HG03354 (cell line): ENCODE measurements at regions not wholly inside any gene's neighbourhood (a gene's known extent, or its start where the extent isn't known, plus 50 kb on each side); places are given as distances from the start of the nearest gene placed in this dataset.
A peak's percentile ranks its signal among the peaks of the same experiment; 100 is the strongest.

ENCODE experiments used
- ATAC-seq: cut with Tn5 transposase; IDR thresholded peaks from one replicate; pipeline ENCODE4 v1.9.1; 2021; ENCODE audit warnings: mild to moderate bottlenecking; ENCODE audit not compliant: unreplicated experiment, poor library complexity, severe bottlenecking

DNA sequence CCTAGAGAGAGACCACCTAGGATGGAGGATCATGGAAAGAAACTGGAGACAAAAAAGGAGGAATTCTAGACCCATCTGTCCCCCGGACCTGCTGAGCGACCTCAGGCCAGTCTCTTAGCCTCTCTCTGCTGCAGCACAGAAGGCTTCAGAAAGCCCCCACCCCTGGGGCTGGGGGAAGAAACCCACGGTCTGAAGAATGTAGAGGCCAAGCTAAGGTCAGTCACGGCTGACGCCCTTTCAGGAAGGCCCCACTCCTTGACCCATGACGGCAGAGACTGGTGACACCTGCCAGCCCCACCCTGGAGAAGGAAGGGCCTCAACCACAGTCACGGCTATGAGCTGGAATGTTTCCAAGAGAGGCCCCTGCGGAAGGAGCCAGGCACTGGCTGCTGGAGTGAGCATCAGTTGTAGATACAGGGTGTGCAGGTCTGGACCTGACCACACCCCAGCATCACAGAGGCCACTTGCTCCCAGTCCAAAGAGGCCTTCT, 120.5 kb upstream of the BOD1 start:
- ATAC-seq, result peak; percentile 76

DNA sequence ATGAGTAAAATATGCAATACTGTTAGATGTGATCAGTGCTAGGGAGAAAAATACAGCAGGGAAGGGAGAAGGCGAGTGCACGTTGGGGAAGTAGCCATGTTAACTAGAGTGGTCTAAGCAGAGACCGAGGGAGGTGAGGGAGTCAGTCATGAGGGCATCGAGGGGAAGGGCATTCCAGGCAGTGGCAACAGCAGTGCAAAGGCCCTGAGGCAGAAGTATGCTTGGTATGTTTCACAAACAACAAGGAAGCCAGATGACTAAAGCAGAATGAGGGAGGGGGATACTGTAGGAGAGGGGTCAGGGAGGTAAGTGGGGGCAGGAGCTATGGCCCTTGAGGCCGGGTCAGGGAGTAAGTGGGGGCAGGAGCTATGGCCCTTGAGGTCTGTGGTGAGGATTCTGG, 123.3 kb upstream of the BOD1 start:
- no peak for ATAC-seq

DNA sequence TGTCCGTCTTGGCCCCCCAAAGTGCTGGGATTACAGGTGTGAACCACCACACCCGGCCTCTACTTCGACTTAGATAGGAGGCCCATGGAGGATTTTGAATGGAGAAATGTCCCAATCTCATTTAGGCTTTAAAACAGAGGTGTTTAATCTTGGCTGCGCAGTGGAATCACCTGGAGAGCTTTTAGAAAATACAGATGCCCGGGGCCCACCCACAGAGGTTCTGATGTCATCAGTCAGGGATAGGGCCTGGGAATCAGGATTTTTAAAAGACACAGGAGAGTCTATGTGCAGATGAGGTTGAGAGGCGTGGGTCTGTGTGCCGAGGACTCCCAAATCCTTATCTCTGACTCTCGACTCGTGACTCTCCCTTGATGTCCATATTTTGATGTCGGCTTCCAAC, 124.0 kb upstream of the BOD1 start:
- ATAC-seq, result no peak

DNA sequence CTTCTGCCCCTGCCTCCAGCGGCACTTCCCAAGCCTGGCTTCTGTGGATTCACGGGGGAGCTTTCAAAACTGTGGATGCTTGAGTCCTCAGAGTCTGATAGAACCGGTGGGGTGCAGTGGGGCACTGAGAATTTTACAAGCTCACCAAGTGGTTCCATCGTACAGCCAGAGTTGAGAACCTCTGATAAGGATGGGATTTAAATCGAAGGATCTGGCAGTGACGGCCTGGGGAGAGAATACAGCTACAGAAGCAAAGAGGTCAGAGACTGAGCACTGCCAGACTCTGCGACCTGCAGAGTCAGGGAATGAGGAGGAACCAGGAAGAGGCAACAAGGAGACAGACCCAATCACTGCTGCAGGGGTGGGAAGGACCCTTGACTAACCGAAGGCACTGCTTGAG, 124.6 kb upstream of the BOD1 start:
- no peak for ATAC-seq

DNA sequence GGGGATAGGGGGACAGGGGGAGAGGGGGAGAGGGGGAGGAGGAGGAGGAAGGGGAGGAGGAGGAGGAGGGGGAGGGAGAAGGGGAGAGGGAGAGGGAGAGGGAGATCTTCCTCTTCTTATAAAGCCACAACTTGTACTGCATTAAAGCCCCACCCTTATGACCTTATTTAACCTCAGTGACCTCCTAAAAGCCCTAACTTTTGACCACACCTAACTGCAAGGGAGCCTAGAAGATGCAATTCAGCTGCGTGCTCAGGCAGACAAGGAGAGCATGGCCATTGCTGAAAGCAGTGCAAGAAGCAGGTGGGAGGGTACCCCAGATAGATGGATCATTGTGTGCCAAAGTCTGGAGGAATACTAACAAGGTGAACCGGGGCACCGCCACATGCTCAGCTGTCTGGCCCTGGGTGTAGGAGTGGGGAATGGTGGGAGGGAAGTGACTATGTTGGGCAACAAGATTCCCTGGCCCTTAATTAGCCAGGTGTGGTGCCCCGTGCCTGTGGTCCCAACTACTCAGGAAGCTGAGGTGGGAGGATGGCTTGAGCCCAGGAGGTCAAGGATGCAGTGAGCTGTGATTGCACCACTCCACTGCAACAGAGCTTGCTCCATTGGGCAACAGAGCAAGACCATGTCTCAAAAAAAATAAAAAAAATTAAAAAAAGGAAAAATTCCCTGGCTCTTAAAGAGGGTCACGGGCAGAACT, 125.4 kb upstream of the BOD1 start:
- ATAC-seq, result peak; percentile 2

DNA sequence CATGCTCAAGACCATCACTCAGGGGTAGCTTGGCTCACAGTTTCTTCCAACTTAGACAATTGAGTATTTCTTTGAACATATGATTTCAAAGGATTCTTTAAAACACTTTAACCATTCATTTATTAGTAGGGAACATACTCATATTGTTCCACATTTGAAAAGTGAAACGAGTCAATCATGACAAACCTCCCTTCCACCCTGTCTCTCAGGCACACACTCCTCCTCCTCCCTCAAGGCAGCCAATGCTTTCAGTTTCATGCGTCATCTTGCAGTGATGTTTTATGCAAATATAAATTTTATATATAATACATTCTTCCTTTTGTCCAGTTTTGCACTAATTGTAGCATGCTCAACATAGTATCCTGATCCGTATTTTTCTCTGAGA, 126.0 kb upstream of the BOD1 start:
- peak; percentile 82 for ATAC-seq

DNA sequence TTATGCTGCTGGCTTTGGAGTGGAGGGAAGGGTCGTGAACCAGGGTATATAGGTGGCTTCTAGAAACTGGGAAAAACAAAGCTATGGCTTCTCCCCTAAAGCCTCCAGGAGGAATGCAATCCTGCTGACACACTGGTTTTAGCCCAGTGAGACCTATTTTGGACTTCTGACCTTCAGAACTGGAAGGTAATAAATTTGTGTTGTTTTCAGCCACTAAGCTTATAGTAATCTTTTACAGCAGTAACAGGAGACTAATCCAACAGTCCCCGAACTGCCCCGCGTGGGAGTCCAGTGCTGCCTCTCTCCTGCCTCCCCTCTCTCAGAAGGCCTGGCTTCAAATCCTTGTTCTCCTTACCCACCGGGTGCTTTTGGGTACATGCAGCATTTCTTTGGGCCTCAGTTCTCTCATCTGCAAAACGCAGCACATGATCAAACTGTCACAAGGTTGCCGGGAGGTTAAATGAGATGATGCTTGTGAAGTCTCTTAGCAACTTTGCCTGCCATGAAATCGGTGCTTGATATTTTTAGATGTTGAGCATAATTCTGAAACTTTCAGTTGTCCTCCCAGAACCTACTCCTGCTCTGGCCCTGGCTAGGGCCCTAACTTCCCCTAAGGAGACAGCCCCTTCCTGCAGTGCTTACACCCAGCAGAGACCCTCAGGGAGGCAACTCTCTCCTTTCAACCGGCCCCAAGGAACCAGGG, 127.3 kb upstream of the BOD1 start:
- peak; percentile 34 for ATAC-seq

DNA sequence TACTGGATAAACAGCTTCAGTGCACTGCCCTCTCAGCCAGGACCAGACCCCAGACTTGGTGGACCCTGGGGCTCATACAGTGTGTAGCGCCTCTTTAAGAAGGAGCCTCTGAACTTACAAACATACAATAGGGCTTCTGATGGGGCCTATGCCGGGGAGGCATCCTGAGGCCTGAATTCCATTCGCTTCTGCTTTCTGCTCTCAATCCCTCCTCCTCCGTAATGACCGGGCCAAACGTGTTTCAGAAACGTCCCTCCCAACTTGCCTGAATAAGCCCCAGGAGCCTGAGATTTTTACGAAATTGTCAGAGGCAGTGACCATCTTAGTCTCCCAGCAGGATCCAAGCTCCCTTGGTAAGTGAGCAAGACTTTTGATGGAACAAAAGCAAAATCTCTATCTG, 128.1 kb upstream of the BOD1 start:
- no peak for ATAC-seq

DNA sequence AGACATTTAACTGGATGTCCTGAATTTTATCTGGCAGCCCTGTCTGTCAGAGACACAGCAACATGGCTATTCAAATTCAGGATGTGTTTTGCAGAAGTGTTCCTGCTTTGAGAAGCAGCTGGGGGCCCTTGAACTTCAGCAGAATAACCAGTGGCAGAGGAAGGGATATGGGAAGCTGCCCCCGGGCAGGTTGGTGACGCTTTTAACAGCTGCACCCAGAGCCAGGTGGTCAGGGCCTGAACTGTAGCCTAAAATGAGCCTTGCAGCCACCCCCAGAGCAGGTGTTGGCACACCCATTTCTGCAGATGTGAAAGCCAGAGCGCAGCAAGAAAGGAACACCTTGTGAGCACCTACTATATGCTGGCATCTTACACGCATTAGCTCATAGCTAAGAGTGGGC, 128.7 kb upstream of the BOD1 start:
- peak; percentile 61 for ATAC-seq

DNA sequence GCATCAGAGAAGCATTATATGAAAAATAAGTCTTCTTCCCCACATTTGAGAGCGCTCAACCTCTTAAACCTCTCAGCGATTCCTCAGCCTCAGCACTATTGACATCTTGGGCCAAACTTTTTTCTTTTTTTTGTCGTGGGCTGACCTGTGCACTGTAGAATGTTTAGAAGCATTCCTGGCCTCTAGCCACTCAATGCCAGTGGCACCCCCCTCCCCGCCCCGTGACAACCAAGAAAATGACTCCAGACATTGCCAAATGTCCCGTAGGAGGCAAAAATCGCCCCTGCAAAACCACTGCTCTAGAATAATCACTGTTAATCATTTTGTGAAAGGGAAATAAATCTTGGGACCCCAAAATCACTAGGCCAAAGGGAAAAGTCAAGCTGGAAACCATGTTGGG, 129.1 kb upstream of the BOD1 start:
- no peak for ATAC-seq

DNA sequence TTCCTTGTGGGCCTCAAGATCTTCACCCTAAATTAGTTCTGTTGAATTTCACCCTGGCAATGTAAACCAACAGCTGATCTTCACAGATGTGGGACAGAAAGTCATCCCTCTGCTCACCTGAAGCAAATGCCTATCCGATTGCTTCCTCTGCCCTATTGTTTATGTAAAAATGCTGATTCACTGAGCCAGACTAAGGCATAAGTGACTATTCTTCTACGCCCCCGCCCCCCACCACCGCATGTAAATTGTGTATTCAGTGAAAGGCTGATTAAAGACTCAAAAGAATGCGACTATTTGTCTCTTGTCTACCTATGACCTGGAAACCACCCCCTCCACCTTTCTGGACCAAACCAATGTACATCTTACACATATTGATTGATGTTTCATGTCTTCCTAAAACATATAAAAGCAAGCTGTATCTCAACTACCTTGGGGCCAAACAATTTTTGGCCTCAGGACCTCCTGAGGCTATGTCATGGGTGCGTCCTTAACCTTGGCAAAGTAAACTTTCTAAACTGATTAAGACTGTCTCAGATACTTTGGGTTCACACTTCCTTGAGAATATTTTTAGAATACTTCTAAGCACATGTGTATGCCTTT, 129.7 kb upstream of the BOD1 start:
- no peak for ATAC-seq

DNA sequence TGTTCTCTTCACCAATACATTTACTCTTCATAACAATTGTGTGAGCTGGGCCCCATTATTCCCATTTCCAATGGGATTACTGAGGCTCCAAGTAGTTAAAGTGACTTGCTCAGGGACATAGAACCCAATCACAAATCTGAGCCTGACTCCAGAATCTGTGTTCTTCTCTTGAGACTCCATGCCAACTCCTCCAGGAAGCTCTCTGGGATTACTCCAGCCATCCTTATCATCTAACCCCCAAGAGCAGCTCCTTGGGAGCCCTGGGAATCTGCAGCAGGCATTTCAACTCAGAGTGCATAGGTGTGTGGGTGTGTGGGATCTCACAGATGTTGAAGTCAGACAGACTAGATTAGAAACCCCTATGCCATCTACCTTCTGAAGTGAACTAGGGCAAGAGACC, 131.4 kb upstream of the BOD1 start:
- ATAC-seq, result no peak

DNA sequence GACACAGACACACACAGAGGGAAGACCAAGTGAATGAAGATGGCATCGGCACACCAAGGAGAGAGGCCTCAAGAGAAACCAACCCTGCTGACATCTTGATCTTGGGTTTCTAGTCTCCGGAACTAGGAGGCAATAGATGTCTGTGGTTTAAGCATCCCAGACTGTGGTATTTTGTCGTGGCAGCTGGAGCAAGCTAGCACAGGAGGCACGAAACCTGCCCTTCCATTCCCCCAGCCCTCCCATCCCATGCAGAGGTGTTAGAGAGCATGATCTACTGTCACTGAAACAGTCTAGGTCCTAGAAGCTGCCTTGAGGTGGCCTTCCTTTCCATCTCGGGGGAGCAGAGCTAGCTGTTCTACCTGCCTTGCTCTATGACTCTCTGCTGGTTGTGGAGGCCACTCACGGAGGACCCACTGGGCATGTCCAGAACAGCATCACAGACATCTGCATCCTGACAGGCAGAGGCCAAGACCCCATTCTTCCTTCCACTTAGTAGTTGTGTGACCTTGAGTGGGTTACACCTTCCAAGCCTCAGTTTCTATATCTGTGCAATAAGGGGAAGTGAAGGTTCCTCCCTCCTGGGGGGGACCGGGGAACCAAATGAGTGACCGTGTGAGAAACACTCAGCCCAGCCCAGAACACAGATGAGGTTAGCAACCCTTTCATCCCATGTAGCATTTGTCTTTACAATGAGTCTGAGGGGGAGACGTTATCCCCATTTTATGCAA, 134.3 kb upstream of the BOD1 start:
- ATAC-seq, result no peak

DNA sequence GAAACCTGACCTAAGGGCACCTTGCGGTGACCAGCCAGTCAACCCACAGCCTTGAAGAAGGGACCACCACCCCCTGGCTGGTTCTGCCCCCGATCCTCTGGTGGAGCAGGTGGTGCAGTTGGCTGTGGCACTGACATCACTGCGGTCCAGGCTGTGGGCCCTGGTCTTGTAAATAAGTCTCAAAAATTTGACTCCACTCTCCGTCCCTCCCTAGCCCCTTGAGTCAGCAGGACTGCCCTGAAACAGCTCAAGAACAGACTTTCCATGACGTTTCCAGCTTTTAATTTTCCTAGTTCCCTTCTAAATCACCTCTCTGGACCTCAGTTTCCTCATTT, 134.8 kb upstream of the BOD1 start:
- no peak for ATAC-seq

DNA sequence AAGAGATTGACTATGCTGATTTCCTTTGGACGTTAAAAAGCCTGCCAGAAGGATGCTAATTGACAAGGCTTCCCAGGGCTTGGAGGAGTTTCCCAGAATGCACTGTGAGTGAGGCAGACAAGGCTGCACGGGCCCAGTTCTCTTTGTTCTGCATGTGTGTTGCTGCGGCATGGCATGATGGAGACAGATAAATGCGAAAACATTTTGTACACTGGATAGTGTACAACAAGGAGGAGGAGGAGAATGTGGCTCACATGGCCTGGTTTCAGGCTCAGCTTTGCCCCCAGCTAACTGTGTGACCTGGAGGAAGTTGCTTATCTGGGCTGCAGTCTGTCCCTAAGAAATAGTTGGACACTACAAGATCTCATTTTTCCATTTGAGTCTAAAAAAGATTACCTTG, 135.5 kb upstream of the CPEB4 start:
- ATAC-seq, result no peak

DNA sequence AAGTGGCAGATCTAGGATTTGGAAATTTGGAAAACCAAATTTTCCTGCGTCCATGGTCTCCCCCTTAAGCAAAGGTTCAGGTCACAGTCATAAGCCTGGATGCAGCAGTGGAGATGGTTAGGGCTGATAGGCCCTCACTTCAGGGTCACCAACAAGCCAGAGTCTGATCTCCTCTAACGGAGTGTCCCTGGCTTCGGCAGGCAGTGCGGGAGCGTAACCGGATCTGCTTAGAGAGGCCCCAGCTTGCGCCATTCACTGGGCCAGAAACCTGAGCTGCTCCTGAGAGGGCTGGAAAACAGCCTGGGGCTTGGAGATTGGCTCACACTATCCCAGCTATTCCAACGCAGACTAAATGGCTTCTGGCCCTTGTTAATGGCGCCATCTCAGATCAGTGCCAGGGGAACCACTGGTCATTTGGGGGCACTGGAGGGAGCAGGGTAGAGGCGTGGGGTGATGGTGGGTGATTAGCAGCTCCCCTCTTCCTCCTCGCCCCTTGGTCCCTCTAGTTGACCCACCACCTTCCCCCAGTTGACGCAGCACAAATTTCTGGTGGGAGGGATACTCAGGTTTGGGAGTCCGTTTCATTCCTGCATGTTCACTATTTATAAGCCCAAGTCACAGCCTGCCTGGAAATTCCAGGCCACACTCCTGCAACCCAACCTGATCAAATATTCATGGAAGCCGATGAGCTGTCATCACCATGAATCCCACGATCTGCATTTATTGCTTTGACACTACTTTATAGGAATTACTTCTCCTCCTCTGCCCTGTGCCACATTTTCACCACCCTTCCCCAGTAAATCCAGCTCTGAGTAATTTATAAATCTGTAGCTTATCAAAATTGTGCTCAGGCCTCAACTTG, 134.6 kb upstream of the CPEB4 start:
- no peak for ATAC-seq

DNA sequence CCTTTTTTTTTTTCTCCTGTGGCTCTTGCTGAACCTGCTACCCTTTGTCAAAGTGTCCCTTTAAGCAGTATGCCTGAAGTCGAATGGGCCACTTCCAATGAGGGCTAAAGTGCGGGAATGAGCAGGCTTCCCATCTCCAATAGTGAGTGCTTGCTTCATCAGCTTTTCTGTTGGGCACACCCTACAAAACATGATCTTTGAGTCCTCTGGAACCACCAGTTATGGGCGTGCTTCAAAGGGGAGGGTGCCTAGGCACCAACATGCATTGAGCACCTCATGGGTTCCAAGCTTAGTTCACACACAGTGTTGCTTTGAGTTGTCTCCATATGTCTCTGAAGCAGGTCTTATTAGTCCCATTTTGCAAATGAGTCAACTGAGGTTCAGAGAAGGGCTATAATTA, 132.8 kb upstream of the CPEB4 start:
- no peak for ATAC-seq

DNA sequence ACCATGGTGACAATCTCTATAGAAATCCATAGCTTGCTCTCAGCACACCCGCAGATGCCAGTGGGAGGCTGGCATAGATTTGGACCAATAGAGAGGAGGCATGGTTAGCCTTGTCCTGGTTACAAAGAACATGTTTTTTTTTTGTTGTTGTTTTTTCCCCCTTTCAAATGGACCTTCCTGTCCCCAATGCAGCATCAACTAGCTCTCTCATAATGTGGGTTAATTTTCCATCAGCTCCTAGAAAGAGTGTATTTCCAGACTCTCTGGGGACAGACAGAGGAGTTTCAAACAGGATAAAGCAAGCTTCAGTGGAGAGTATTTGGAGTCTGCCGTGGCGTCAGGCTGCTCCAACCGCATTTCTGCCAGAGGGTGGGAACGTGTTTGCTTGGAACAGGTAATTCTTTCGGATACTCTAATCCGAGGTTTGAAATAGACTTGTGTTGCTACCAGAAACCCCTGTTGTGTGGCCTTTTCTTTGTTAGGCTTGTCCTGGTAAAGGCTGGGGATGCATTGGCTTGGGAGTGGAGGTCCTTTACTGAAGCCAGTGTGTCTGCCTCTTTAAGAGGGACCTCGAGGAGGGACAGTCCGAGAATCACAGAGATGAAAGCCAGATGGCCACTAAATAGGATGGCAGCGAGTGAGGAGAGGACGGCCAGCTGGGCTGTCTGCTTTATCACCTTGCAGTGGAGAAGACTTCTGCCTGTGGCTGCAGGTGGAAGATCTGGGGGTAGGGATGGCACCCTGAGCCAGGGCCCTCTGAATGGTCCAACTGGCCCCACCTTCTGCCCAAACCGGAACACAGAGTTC, 130.5 kb upstream of the CPEB4 start:
- ATAC-seq, result no peak

DNA sequence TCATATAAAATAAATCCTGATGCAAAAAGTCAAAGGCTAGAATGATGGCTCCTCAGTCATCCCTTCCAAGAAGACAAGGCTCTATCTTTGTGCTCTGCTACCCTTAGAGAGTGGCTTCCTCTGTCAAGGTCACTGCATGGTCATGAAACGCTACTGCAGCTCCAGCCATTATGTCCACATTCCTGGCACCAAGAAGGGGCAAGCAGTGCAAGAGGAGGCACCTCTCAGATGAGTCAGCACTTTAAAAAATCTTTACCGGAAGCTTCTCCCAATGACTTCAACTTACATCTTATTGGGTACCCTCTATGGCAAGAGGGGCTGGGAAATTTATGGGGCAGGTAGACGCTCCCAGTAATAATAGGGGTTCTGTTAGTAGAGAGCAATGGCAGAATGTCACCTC, 129.5 kb upstream of the CPEB4 start:
- ATAC-seq, result no peak
